Transverse colon (tissue), 4 donors: ENCODE measurements at regions not wholly inside any gene's neighbourhood (a gene's known extent, or its start where the extent isn't known, plus 50 kb on each side); places are given as distances from the start of the nearest gene placed in this dataset.
"Not testable (repeated sequence)": the region's sequence is repeated elsewhere in the genome, so short reads cannot be mapped to it uniquely, and the experiment has no call there.

ENCODE experiments used
- DNase-seq: peaks from one replicate; pipeline ENCODE4 v3.0.0-alpha.2; 2019
- H3K27ac ChIP-seq, 4 donors: fragments of 200-600 bp; sonication (generic); 2 replicates each; pipeline ENCODE4 v1.5.1; 2016 to 2018; ENCODE audit warnings: inconsistent platforms in 4 of 4
- H3K27me3 ChIP-seq: fragments of 200-600 bp; sonication (generic); 2 replicates; pipeline ENCODE4 v1.5.1; 2017; ENCODE audit warnings: inconsistent platforms
- H3K36me3 ChIP-seq, 4 donors: fragments of 200-600 bp; sonication (generic); 2 replicates each; pipeline ENCODE4 v1.5.1; 2017 to 2019; ENCODE audit warnings: inconsistent platforms in 4 of 4
- H3K4me1 ChIP-seq, 4 donors: fragments of 200-600 bp; sonication (generic); 2 replicates each; pipeline ENCODE4 v1.5.1; 2017 to 2020; ENCODE audit warnings: inconsistent platforms in 4 of 4
- H3K4me3 ChIP-seq, 4 donors: fragments of 200-600 bp; sonication (generic); 1 replicate in 1 of 4; 2 replicates in 3 of 4; pipeline versions ENCODE4 v1.5.1 to v1.6.1; 2017 to 2019; ENCODE audit warnings: inconsistent platforms in 4 of 4
- H3K9me3 ChIP-seq, 2 donors: fragments of 200-600 bp; sonication (generic); 2 replicates each; pipeline ENCODE4 v1.5.1; 2017 to 2019; ENCODE audit warnings: inconsistent platforms in 2 of 2
- CTCF ChIP-seq, 5 experiments: fragments of 200-600 bp in 3 of 5; fragments of 450-650 bp in 2 of 5; sonication (generic) in 3 of 5; IDR thresholded peaks; 1 replicate in 2 of 5; 2 replicates in 3 of 5; pipeline ENCODE4 v1.5.1; 2016 to 2017; ENCODE audit warnings: antibody characterized with exemption in 5 of 5, inconsistent platforms in 3 of 5, mild to moderate bottlenecking in 2 of 5, moderate library complexity in 1 of 5
- EP300 ChIP-seq: sonication (generic); formaldehyde crosslinking; IDR thresholded peaks from one replicate; pipeline ENCODE4 v1.6.1; 2017; ENCODE audit warnings: antibody characterized with exemption, low read depth
- POLR2A ChIP-seq: fragments of 450-650 bp; IDR thresholded peaks from one replicate; pipeline ENCODE4 v1.6.1; 2016; ENCODE audit warnings: antibody characterized with exemption, mild to moderate bottlenecking, moderate library complexity
- POLR2AphosphoS5 ChIP-seq, 3 donors: sonication (generic); formaldehyde crosslinking; IDR thresholded peaks; one replicate each; pipeline ENCODE4 v1.6.1; 2016; ENCODE audit warnings: antibody characterized with exemption in 3 of 3
- WGBS, 2 donors: methylation state at CpG; one replicate each; pipeline ENCODE4 v1.1.5; 2018; ENCODE audit warnings: low coverage in 1 of 2; 5-methylcytosine and 5-hydroxymethylcytosine counted together
- in situ Hi-C, 4 donors: fragments of 200-750 bp; cut with MboI; loops; one replicate each; pipeline versions ENCODE4 v1.15.0 to v1.15.1; 2017; ENCODE audit warnings: low sequenced_read_pairs in 3 of 4, low pct_ligation_motif_present in 1 of 4, low pct_unique_long_range_greater_than_20kb in 1 of 4
- intact Hi-C: fragments of 100-400 bp; cut with DNase I; formaldehyde crosslinking; loops from one replicate; pipeline ENCODE4 v1.15.1; 2023; ENCODE audit warnings: low total_unique reads

GRCh38 chr2:195333869-195334268 is 323.2 kb upstream of the SLC39A10 start:
- H3K27ac ChIP-seq: no peak overlapping the region
- H3K4me1 ChIP-seq: peaks cover 0 to 13% (median 2%) of the 10 kb centered on the region in 4 donors
- in situ Hi-C loops: no loop called here
- H3K9me3 ChIP-seq: no peaks in the 10 kb centered on the region
- H3K27me3 ChIP-seq: no peaks in the 10 kb centered on the region
- intact Hi-C loops: no loop called here
- no peak overlapping the region for H3K4me3 ChIP-seq
- no peaks in the 10 kb centered on the region for H3K36me3 ChIP-seq
- TF ChIP-seq EP300 (no peak), POLR2AphosphoS5 (IDR thresholded peaks at IDR 0.05) (no peak), CTCF (IDR thresholded peaks at IDR 0.05) (no peak), POLR2A (no peak)
- DNase-seq: no peak

GRCh38 chr2:195331966-195332365 is 325.1 kb upstream of the SLC39A10 start:
- peak overlapping the region in 1 of 4 donors; percentile 59 for H3K27ac ChIP-seq
- intact Hi-C loops: no loop called here
- no peak for DNase-seq
- no peaks in the 10 kb centered on the region for H3K27me3 ChIP-seq
- TF ChIP-seq EP300 (no peak), CTCF (IDR thresholded peaks at IDR 0.05) (no peak), POLR2AphosphoS5 (IDR thresholded peaks at IDR 0.05) (no peak), POLR2A (no peak)
- H3K36me3 ChIP-seq: no peaks in the 10 kb centered on the region
- WGBS, 2 donors: 32 to 51% methylated on average over 2 of the region's 2 CpGs
- H3K4me1 ChIP-seq: peaks cover 0 to 13% (median 2%) of the 10 kb centered on the region in 4 donors
- H3K4me3 ChIP-seq: no peak overlapping the region
- in situ Hi-C loops: no loop called here
- H3K9me3 ChIP-seq: no peaks in the 10 kb centered on the region

- peaks cover 0 to 13% (median 2%) of the 10 kb centered on the region in 4 donors for H3K4me1 ChIP-seq
- DNase-seq: peak; percentile 42
- intact Hi-C loops: no loop called here
- no peak overlapping the region for H3K4me3 ChIP-seq
- H3K9me3 ChIP-seq: no peaks in the 10 kb centered on the region
- peak in 1 of 3 donors; percentile 20 for TF ChIP-seq POLR2AphosphoS5 (IDR thresholded peaks at IDR 0.05)
- no peak for TF ChIP-seq EP300
- WGBS, 2 donors: 20% methylated on average over 1 of the region's 1 CpG; no CpG with 5 or more reads in 1 of the 2 donors
- H3K36me3 ChIP-seq: no peaks in the 10 kb centered on the region
- no peaks in the 10 kb centered on the region for H3K27me3 ChIP-seq
- H3K27ac ChIP-seq: peak overlapping the region; percentile 34 to 59 (median 46)
- in situ Hi-C loops: no loop called here
Observed at GRCh38 chr2:195331129-195331528, 325.9 kb upstream of the SLC39A10 start.

GRCh38 chr2:195330513-195330956 is 326.5 kb upstream of the SLC39A10 start:
- Histone ChIP-seq H3K4me1 (peaks cover 0 to 13% (median 2%) of the 10 kb centered on the region in 4 donors), H3K36me3 (no peaks in the 10 kb centered on the region), H3K9me3 (no peaks in the 10 kb centered on the region), H3K27me3 (no peaks in the 10 kb centered on the region), H3K4me3 (no peak overlapping the region), H3K27ac (peak overlapping the region; percentile 35 to 59 (median 46))
- intact Hi-C loops: no loop called here
- in situ Hi-C loops: no loop called here
- no peak for DNase-seq
- TF ChIP-seq POLR2A (no peak), POLR2AphosphoS5 (IDR thresholded peaks at IDR 0.05) (peak in 2 of 3 donors; percentile 48 to 60), CTCF (IDR thresholded peaks at IDR 0.05) (no peak), EP300 (peak; percentile 55)

GRCh38 chr2:195329784-195330183 is 327.2 kb upstream of the SLC39A10 start:
- peak overlapping the region in 3 of 4 donors; percentile 6 to 35 (median 18) for H3K27ac ChIP-seq
- intact Hi-C loops, H3K36me3 ChIP-seq, H3K9me3 ChIP-seq, H3K4me3 ChIP-seq, in situ Hi-C loops, H3K27me3 ChIP-seq, DNase-seq: not testable (repeated sequence)
- H3K4me1 ChIP-seq: peaks cover 0 to 13% (median 2%) of the 10 kb centered on the region in 4 donors
